ENCODE measurements at regions not wholly inside any gene's neighbourhood (a gene's known extent, or its start where the extent isn't known, plus 50 kb on each side); places are given as distances from the start of the nearest gene placed in this dataset.

DNA sequence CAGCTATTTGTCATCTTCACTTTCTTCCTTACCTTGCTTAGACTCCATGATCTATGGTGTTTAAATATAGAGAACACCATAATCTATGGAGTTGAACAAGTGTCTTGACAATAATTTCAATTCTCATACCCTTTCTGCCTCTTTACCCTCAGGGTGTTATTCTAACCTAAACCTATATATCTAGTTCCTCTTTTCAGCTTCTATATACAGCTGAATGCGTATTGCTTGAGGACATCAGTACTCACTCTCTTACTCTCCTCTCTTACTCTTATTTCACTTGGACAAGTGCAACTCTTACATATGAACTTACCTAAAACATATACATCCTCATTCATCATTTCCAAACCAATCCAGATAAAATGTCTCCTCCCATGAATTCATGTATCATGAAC lies 187.1 kb downstream of the RAP2B start:
- H3K27me3 ChIP-seq: no peaks in the 10 kb centered on the region
- ATAC-seq (no peak), DNase-seq (no peak)
- intact Hi-C loops (cut with DNase I): no loop called here
- H3K36me3 ChIP-seq: no peaks in the 10 kb centered on the region
- H3K4me1 ChIP-seq: no peaks in the 10 kb centered on the region
- no peak overlapping the region for H3K27ac ChIP-seq
- 45% methylated on average over 1 of the region's 1 CpG for WGBS (ENCODE audit: insufficient coverage, low coverage, low lambda C conversion rate, missing lambda C conversion rate)
- no peak overlapping the region for H3K4me3 ChIP-seq
- TF ChIP-seq POLR2A (IDR thresholded peaks at IDR 0.05): no peak
- TF ChIP-seq, protein P1, sequence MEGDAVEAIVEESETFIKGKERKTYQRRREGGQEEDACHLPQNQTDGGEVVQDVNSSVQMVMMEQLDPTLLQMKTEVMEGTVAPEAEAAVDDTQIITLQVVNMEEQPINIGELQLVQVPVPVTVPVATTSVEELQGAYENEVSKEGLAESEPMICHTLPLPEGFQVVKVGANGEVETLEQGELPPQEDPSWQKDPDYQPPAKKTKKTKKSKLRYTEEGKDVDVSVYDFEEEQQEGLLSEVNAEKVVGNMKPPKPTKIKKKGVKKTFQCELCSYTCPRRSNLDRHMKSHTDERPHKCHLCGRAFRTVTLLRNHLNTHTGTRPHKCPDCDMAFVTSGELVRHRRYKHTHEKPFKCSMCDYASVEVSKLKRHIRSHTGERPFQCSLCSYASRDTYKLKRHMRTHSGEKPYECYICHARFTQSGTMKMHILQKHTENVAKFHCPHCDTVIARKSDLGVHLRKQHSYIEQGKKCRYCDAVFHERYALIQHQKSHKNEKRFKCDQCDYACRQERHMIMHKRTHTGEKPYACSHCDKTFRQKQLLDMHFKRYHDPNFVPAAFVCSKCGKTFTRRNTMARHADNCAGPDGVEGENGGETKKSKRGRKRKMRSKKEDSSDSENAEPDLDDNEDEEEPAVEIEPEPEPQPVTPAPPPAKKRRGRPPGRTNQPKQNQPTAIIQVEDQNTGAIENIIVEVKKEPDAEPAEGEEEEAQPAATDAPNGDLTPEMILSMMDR (IDR thresholded peaks at IDR 0.05): no peak
- no peaks in the 10 kb centered on the region for H3K9me3 ChIP-seq

GRCh38 chr3:153350420-153350819 lies 188.4 kb downstream of the RAP2B start:
- Histone ChIP-seq H3K27ac (no peak overlapping the region), H3K4me3 (no peak overlapping the region), H3K9me3 (no peaks in the 10 kb centered on the region), H3K36me3 (no peaks in the 10 kb centered on the region), H3K4me1 (no peaks in the 10 kb centered on the region), H3K27me3 (no peaks in the 10 kb centered on the region)
- WGBS (ENCODE audit: insufficient coverage, low coverage, low lambda C conversion rate, missing lambda C conversion rate): 69% methylated on average over 2 of the region's 2 CpGs
- intact Hi-C loops (cut with DNase I): no loop called here
- TF ChIP-seq, protein P1 (IDR thresholded peaks at IDR 0.05): no peak
- no peak for TF ChIP-seq POLR2A (IDR thresholded peaks at IDR 0.05)
- DNase-seq (no peak), ATAC-seq (no peak)

DNA sequence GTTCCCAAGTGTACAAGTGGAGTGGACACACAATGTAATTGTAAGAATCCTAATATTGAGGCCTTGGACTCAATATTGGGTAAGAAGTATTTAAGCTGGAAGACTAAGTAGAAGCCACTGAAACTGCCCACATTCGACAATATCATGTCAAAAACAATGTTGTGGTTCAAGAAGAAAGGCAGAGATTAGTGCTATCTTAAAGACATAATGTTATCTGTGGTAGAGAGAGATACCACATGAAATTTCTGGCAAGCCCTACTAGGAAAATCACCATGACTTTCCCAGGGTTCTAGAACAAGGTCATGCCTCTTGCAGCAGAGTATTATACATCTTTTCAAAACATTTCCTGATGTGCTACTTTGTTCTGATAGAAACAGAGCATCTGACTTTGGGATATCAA lies 192.6 kb downstream of the RAP2B start:
- TF ChIP-seq, protein P1 (IDR thresholded peaks at IDR 0.05): no peak
- TF ChIP-seq POLR2A (IDR thresholded peaks at IDR 0.05): no peak
- H3K27me3 ChIP-seq: no peaks in the 10 kb centered on the region
- H3K4me1 ChIP-seq: no peaks in the 10 kb centered on the region
- ATAC-seq: no peak
- no peaks in the 10 kb centered on the region for H3K9me3 ChIP-seq
- WGBS (ENCODE audit: insufficient coverage, low coverage, low lambda C conversion rate, missing lambda C conversion rate): 21% methylated on average over 1 of the region's 1 CpG
- no peak overlapping the region for H3K27ac ChIP-seq
- DNase-seq: no peak
- intact Hi-C loops (cut with DNase I): no loop called here
- no peak overlapping the region for H3K4me3 ChIP-seq
- H3K36me3 ChIP-seq: no peaks in the 10 kb centered on the region

DNA sequence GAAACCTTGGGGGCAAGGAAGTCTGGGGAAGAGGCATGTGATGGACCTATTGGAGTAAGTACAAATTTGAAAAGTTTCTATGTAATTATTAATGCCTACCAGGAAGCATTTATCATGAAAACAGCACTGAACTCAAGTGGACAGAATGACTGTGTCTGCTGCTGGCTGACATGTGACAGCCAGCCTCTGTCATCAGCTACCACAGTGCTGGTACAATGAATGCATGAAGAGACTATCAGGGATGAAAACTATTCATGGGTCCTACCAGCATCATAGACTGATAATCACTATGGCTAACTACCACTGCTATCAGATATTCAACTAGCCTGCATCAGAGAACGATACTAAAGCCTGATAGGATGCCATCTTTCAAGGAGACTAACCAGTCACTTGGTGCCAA lies 193.5 kb downstream of the RAP2B start:
- no peak overlapping the region for H3K4me3 ChIP-seq
- TF ChIP-seq POLR2A (IDR thresholded peaks at IDR 0.05): no peak
- TF ChIP-seq, protein P1 (IDR thresholded peaks at IDR 0.05): no peak
- intact Hi-C loops (cut with DNase I): no loop called here
- no peaks in the 10 kb centered on the region for H3K4me1 ChIP-seq
- no peak overlapping the region for H3K27ac ChIP-seq
- no peaks in the 10 kb centered on the region for H3K36me3 ChIP-seq
- 25% methylated on average over 1 of the region's 1 CpG for WGBS (ENCODE audit: insufficient coverage, low coverage, low lambda C conversion rate, missing lambda C conversion rate)
- ATAC-seq: no peak
- DNase-seq: no peak
- H3K9me3 ChIP-seq: no peaks in the 10 kb centered on the region
- H3K27me3 ChIP-seq: no peaks in the 10 kb centered on the region

DNA sequence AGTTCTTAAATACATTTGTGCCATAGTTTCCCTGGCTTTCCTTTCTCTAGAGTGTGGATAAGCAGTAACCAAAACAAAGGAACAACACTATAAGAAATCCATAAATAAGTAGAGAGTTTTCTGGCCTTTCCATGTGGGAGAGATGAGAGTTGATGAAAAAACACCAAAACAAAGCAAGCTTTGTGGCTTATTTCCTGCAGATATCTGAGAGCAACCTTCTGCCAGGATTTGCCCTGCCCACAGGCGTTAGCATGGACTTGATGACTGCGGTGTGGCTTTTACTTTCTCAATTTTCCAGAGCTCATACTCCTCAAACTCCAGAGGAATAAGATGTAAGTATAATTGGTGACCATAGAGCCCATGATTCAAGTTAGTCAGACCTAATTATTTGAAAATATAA lies 194.9 kb downstream of the RAP2B start:
- no peak overlapping the region for H3K4me3 ChIP-seq
- ATAC-seq (no peak), DNase-seq (no peak)
- intact Hi-C loops (cut with DNase I): no loop called here
- no peaks in the 10 kb centered on the region for H3K9me3 ChIP-seq
- no peaks in the 10 kb centered on the region for H3K36me3 ChIP-seq
- 50% methylated on average over 1 of the region's 2 CpGs for WGBS (ENCODE audit: insufficient coverage, low coverage, low lambda C conversion rate, missing lambda C conversion rate)
- H3K27me3 ChIP-seq: no peaks in the 10 kb centered on the region
- H3K27ac ChIP-seq: no peak overlapping the region
- no peaks in the 10 kb centered on the region for H3K4me1 ChIP-seq
- TF ChIP-seq, protein P1 (IDR thresholded peaks at IDR 0.05): no peak
- TF ChIP-seq POLR2A (IDR thresholded peaks at IDR 0.05): no peak
